HEK293 (cell line): ENCODE measurements at regions not wholly inside any gene's neighbourhood (a gene's known extent, or its start where the extent isn't known, plus 50 kb on each side); places are given as distances from the start of the nearest gene placed in this dataset.

ENCODE experiments used
- CTCF ChIA-PET: fragments of 350-600 bp; formaldehyde crosslinking; extraction: SDS; loops from one replicate; lab custom pipeline; 2021; ENCODE audit warnings: antibody characterized with exemption; lab: Yijun Ruan, JAX
- POLR2A ChIA-PET: fragments of 300-600 bp; formaldehyde crosslinking; extraction: SDS; loops from one replicate; lab custom pipeline; 2020; ENCODE audit warnings: antibody characterized with exemption, inconsistent platforms; lab: Yijun Ruan, JAX
- H3K27ac ChIP-seq: fragments of 200-500 bp; sonication (Bioruptor generic); 2 replicates; pipeline ENCODE4 v1.5.1; 2014; ENCODE audit warnings: low read depth, low read length, control low read depth, inconsistent platforms; ENCODE audit errors: extremely low read depth
- H3K36me3 ChIP-seq, 2 experiments: fragments of 200-500 bp in 1 of 2; sonication (Bioruptor generic) in 1 of 2; 1 replicate in 1 of 2; 2 replicates in 1 of 2; pipeline ENCODE4 v1.5.1; 2014 to 2017; ENCODE audit warnings: inconsistent platforms in 2 of 2, low read length in 2 of 2; ENCODE audit not compliant: control insufficient read depth in 2 of 2, insufficient read depth in 1 of 2
- H3K4me1 ChIP-seq: fragments of 200-500 bp; sonication (Bioruptor generic); 2 replicates; pipeline ENCODE4 v1.5.1; 2014; ENCODE audit warnings: mild to moderate bottlenecking, low read length, inconsistent platforms; ENCODE audit not compliant: control insufficient read depth, insufficient read depth
- H3K4me3 ChIP-seq: 2 replicates; pipeline ENCODE4 v1.5.1; 2011; ENCODE audit warnings: low read depth, mild to moderate bottlenecking, control low read depth, low read length, moderate library complexity
- H3K9me3 ChIP-seq: fragments of 200-500 bp; sonication (Bioruptor generic); 2 replicates; pipeline ENCODE4 v1.5.1; 2014; ENCODE audit warnings: low read depth, low read length, inconsistent platforms; ENCODE audit not compliant: control insufficient read depth, insufficient read depth
- BCL11B ChIP-seq: fragments of 450-650 bp; formaldehyde crosslinking; IDR thresholded peaks from 2 replicates; pipeline ENCODE4 v1.5.1; 2016; ENCODE audit warnings: low read depth, missing biosample characterization, missing genetic modification characterization
- EGR2 ChIP-seq: fragments of 450-650 bp; formaldehyde crosslinking; IDR thresholded peaks from 2 replicates; pipeline ENCODE4 v1.5.1; 2016; ENCODE audit warnings: low read depth, missing biosample characterization, missing genetic modification characterization
- FEZF1 ChIP-seq: fragments of 450-650 bp; formaldehyde crosslinking; IDR thresholded peaks from 2 replicates; pipeline ENCODE4 v1.5.1; 2016; ENCODE audit warnings: missing biosample characterization, missing genetic modification characterization
- KLF9 ChIP-seq: fragments of 450-650 bp; formaldehyde crosslinking; IDR thresholded peaks from 2 replicates; pipeline ENCODE4 v1.5.1; 2016; ENCODE audit warnings: missing biosample characterization, missing genetic modification characterization, low read depth
- RBAK ChIP-seq: fragments of 450-650 bp; formaldehyde crosslinking; IDR thresholded peaks from 2 replicates; pipeline ENCODE4 v1.5.1; 2016; ENCODE audit warnings: missing biosample characterization, missing genetic modification characterization
- REPIN1 ChIP-seq: fragments of 450-650 bp; formaldehyde crosslinking; IDR thresholded peaks from 2 replicates; pipeline ENCODE4 v1.5.1; 2017; ENCODE audit warnings: missing biosample characterization, missing genetic modification characterization, low read depth
- SP3 ChIP-seq: fragments of 450-650 bp; formaldehyde crosslinking; IDR thresholded peaks from 2 replicates; pipeline ENCODE4 v1.5.1; 2016; ENCODE audit warnings: missing biosample characterization, missing genetic modification characterization
- SP7 ChIP-seq: fragments of 450-650 bp; formaldehyde crosslinking; IDR thresholded peaks from 2 replicates; pipeline ENCODE4 v1.5.1; 2016; ENCODE audit warnings: missing biosample characterization, missing genetic modification characterization
- TCF7L2 ChIP-seq: IDR thresholded peaks from 2 replicates; pipeline ENCODE4 v1.6.1; 2011; ENCODE audit warnings: low read depth, mild to moderate bottlenecking, inconsistent platforms, low read length, moderate library complexity, borderline replicate concordance
- YY2 ChIP-seq: fragments of 450-650 bp; formaldehyde crosslinking; IDR thresholded peaks from 2 replicates; pipeline ENCODE4 v1.5.1; 2016; ENCODE audit warnings: missing biosample characterization, missing genetic modification characterization
- ZNF155 ChIP-seq: fragments of 450-650 bp; formaldehyde crosslinking; IDR thresholded peaks from 2 replicates; pipeline ENCODE4 v1.5.1; 2016; ENCODE audit warnings: missing biosample characterization, missing genetic modification characterization
- ZNF341 ChIP-seq: fragments of 450-650 bp; formaldehyde crosslinking; IDR thresholded peaks from 2 replicates; pipeline ENCODE4; 2016; ENCODE audit warnings: low read depth, missing biosample characterization, missing genetic modification characterization
- ZNF404 ChIP-seq: fragments of 450-650 bp; formaldehyde crosslinking; IDR thresholded peaks from 2 replicates; pipeline ENCODE4 v1.5.1; 2017; ENCODE audit warnings: missing biosample characterization, missing genetic modification characterization
- ZNF449 ChIP-seq: fragments of 450-650 bp; formaldehyde crosslinking; IDR thresholded peaks from 2 replicates; pipeline ENCODE4 v1.5.1; 2017; ENCODE audit warnings: missing biosample characterization, mild to moderate bottlenecking, missing genetic modification characterization, moderate library complexity
- ZNF48 ChIP-seq: fragments of 450-650 bp; formaldehyde crosslinking; IDR thresholded peaks from 2 replicates; pipeline ENCODE4 v1.5.1; 2016; ENCODE audit warnings: missing biosample characterization, missing genetic modification characterization
- ZNF561 ChIP-seq: fragments of 450-650 bp; IDR thresholded peaks from 2 replicates; pipeline ENCODE4 v1.5.1; 2018; ENCODE audit warnings: missing biosample characterization, missing genetic modification characterization, borderline replicate concordance
- ZNF704 ChIP-seq: fragments of 450-650 bp; formaldehyde crosslinking; IDR thresholded peaks from 2 replicates; pipeline ENCODE4 v1.5.1; 2016; ENCODE audit warnings: missing biosample characterization, missing genetic modification characterization
- ZNF776 ChIP-seq: fragments of 450-650 bp; formaldehyde crosslinking; IDR thresholded peaks from 2 replicates; pipeline ENCODE4 v1.5.0; 2017; ENCODE audit warnings: missing biosample characterization, missing genetic modification characterization, borderline replicate concordance
- ZNF843 ChIP-seq: fragments of 450-650 bp; formaldehyde crosslinking; IDR thresholded peaks from 2 replicates; pipeline ENCODE4 v1.5.1; 2016; ENCODE audit warnings: missing biosample characterization, missing genetic modification characterization
- ZXDB ChIP-seq: fragments of 450-650 bp; formaldehyde crosslinking; IDR thresholded peaks from 2 replicates; pipeline ENCODE4 v1.5.1; 2016; ENCODE audit warnings: missing biosample characterization, missing genetic modification characterization
- TF ChIP-seq, protein P1 (sequence below): fragments of 450-650 bp; formaldehyde crosslinking; IDR thresholded peaks from 2 replicates; pipeline ENCODE4 v1.5.1; 2016; ENCODE audit warnings: missing biosample characterization, missing genetic modification characterization
- TF ChIP-seq, protein P2 (sequence below): fragments of 450-650 bp; formaldehyde crosslinking; IDR thresholded peaks from 2 replicates; pipeline ENCODE4 v1.5.1; 2017; ENCODE audit warnings: missing biosample characterization, missing genetic modification characterization
- TF ChIP-seq, protein P3 (sequence below): fragments of 450-650 bp; formaldehyde crosslinking; conservative IDR thresholded peaks from 2 replicates; pipeline ENCODE4 v1.5.1; 2016; ENCODE audit warnings: low read depth, missing biosample characterization, missing genetic modification characterization

GRCh38 chr11:116263770-116264169 is 509.0 kb downstream of the BUD13 start (continued):
- TF ChIP-seq FEZF1 (tag by site-specific recombination) = no peak
- no peak for TF ChIP-seq BCL11B (tag by site-specific recombination)
- TF ChIP-seq YY2 = no peak
- TF ChIP-seq ZNF404 (tag by site-specific recombination) = no peak
- TF ChIP-seq SP7 (tag by site-specific recombination) = no peak

GRCh38 chr11:116263019-116263418 is 509.8 kb downstream of the BUD13 start:
- ChIA-PET POLR2A (no interaction called here), CTCF (no interaction called here)

DNA sequence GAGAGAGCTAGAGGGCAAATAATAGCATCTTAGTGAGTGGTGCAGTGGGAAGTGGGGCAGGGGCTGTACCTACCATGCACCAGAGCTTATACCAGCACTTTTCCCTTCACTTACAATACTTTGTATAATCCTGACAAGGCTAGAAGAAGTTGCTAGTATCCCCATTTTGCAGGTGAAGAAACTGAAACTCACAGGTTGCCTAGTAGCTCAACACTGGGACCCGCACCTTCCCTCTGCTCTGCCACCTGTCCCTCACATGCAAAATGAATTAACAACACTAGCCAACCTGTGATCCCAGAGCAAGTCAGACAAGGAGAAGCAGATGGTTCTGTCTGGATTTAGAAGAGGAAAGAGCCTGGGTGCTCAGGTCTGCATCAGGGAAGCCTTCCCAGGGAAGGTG is 510.4 kb downstream of the BUD13 start:
- Histone ChIP-seq H3K4me1 (no peaks in the 10 kb centered on the region), H3K4me3 (no peak overlapping the region), H3K36me3 (no peaks in the 10 kb centered on the region), H3K9me3 (no peaks in the 10 kb centered on the region), H3K27ac (no peak overlapping the region)
- no peak for TF ChIP-seq KLF9
- no peak for TF ChIP-seq SP7 (tag by site-specific recombination)
- TF ChIP-seq ZNF704 = no peak
- no peak for TF ChIP-seq ZNF449 (tag by site-specific recombination)
- no peak for TF ChIP-seq REPIN1 (tag by site-specific recombination)
- no peak for TF ChIP-seq ZNF155 (tag by site-specific recombination)
- no peak for TF ChIP-seq SP3 (tag by site-specific recombination)
- no peak for TF ChIP-seq ZNF48 (tag by site-specific recombination)
- no peak for TF ChIP-seq ZNF561 (tag by site-specific recombination)
- TF ChIP-seq FEZF1 (tag by site-specific recombination) = no peak
- TF ChIP-seq, protein P1, sequence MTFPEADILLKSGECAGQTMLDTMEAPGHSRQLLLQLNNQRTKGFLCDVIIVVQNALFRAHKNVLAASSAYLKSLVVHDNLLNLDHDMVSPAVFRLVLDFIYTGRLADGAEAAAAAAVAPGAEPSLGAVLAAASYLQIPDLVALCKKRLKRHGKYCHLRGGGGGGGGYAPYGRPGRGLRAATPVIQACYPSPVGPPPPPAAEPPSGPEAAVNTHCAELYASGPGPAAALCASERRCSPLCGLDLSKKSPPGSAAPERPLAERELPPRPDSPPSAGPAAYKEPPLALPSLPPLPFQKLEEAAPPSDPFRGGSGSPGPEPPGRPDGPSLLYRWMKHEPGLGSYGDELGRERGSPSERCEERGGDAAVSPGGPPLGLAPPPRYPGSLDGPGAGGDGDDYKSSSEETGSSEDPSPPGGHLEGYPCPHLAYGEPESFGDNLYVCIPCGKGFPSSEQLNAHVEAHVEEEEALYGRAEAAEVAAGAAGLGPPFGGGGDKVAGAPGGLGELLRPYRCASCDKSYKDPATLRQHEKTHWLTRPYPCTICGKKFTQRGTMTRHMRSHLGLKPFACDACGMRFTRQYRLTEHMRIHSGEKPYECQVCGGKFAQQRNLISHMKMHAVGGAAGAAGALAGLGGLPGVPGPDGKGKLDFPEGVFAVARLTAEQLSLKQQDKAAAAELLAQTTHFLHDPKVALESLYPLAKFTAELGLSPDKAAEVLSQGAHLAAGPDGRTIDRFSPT (tag by site-specific recombination) = no peak
- TF ChIP-seq, protein P2, sequence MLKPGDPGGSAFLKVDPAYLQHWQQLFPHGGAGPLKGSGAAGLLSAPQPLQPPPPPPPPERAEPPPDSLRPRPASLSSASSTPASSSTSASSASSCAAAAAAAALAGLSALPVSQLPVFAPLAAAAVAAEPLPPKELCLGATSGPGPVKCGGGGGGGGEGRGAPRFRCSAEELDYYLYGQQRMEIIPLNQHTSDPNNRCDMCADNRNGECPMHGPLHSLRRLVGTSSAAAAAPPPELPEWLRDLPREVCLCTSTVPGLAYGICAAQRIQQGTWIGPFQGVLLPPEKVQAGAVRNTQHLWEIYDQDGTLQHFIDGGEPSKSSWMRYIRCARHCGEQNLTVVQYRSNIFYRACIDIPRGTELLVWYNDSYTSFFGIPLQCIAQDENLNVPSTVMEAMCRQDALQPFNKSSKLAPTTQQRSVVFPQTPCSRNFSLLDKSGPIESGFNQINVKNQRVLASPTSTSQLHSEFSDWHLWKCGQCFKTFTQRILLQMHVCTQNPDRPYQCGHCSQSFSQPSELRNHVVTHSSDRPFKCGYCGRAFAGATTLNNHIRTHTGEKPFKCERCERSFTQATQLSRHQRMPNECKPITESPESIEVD = no peak
- TF ChIP-seq, protein P3, sequence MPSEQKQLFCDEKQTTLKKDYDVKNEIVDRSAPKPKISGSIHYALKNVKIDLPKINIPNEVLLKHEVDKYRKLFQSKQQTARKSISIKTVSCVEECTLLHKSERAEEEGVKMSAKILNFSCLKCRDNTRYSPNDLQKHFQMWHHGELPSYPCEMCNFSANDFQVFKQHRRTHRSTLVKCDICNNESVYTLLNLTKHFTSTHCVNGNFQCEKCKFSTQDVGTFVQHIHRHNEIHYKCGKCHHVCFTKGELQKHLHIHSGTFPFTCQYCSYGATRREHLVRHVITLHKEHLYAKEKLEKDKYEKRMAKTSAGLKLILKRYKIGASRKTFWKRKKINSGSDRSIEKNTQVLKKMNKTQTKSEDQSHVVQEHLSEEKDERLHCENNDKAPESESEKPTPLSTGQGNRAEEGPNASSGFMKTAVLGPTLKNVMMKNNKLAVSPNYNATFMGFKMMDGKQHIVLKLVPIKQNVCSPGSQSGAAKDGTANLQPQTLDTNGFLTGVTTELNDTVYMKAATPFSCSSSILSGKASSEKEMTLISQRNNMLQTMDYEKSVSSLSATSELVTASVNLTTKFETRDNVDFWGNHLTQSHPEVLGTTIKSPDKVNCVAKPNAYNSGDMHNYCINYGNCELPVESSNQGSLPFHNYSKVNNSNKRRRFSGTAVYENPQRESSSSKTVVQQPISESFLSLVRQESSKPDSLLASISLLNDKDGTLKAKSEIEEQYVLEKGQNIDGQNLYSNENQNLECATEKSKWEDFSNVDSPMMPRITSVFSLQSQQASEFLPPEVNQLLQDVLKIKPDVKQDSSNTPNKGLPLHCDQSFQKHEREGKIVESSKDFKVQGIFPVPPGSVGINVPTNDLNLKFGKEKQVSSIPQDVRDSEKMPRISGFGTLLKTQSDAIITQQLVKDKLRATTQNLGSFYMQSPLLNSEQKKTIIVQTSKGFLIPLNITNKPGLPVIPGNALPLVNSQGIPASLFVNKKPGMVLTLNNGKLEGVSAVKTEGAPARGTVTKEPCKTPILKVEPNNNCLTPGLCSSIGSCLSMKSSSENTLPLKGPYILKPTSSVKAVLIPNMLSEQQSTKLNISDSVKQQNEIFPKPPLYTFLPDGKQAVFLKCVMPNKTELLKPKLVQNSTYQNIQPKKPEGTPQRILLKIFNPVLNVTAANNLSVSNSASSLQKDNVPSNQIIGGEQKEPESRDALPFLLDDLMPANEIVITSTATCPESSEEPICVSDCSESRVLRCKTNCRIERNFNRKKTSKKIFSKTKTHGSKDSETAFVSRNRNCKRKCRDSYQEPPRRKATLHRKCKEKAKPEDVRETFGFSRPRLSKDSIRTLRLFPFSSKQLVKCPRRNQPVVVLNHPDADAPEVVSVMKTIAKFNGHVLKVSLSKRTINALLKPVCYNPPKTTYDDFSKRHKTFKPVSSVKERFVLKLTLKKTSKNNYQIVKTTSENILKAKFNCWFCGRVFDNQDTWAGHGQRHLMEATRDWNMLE (tag by site-specific recombination) = no peak
- TF ChIP-seq RBAK (tag by site-specific recombination) = no peak
- ChIA-PET POLR2A (no interaction called here), CTCF (no interaction called here)

More at GRCh38 chr11:116263019-116263418, 509.8 kb downstream of the BUD13 start:
- Histone ChIP-seq H3K27ac (no peak overlapping the region), H3K9me3 (no peaks in the 10 kb centered on the region), H3K4me3 (no peak overlapping the region), H3K4me1 (no peaks in the 10 kb centered on the region), H3K36me3 (no peaks in the 10 kb centered on the region)
- TF ChIP-seq TCF7L2 (no peak), ZNF843 (tag by site-specific recombination) (no peak), ZNF341 (tag by site-specific recombination) (no peak), SP3 (tag by site-specific recombination) (no peak), ZXDB (tag by site-specific recombination) (no peak), ZNF776 (tag by site-specific recombination) (no peak), EGR2 (tag by site-specific recombination) (no peak)
